ENCODE measurements at regions not wholly inside any gene's neighbourhood (a gene's known extent, or its start where the extent isn't known, plus 50 kb on each side); places are given as distances from the start of the nearest gene placed in this dataset.
"Not testable (repeated sequence)": the region's sequence is repeated elsewhere in the genome, so short reads cannot be mapped to it uniquely, and the experiment has no call there.

DNA sequence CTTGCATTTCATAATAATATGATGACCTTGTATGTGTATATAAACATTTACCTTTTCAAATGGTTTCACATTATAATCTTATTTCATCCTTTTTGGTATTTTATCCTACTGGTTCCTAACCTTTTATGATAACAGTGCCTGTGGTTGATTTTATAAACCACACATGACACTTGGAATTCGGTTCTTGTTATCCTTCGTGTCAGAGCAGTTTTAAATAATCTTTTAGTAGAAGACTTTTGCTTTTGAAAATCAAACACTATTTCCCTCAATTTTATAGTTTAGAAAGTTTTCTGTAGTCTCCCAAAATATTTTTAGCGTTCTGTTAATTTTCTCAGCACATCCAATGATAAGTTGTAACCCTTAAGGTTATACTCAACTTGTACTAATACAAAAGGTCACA is 676.8 kb downstream of the RAPGEF2 start:
- in situ Hi-C loops (cut with HindIII; ENCODE audit: low sequenced_read_pairs): no loop called here

DNA sequence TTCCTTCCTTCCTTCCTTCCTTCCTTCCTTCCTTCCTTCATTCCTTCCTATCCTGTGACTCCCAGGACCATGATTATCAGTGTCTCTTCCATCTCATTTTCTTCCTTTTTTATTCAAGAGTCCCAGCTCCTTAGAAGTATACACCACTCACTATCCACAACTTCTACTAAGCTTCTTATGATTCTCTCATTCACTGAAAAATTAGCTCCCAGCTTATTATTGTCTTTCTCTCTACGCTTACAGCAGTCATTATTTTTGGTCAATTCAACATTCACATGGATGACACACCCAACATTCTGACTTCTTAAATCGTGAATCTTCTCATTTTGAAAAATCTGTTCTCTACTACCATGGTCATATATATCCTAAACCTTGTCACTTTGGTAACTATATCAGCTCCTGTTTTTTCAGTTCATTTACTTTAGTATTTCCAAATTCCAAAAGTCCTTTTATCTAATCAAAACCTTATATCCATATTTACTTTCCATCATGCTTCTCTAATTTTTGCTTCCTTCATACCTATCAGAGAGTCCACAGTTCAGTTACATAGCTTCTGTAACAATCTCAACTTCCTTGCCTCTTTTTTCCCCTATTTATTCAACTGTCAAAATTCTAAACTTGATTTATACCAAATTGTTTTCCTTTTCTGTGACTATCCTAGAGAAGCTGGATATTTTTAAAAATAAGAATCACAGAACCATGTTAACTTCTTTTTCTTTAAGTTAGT is 677.5 kb downstream of the RAPGEF2 start:
- in situ Hi-C loops (cut with HindIII; ENCODE audit: low sequenced_read_pairs): no loop called here

- in situ Hi-C loops (cut with HindIII; ENCODE audit: low sequenced_read_pairs): no loop called here
Observed at GRCh38 chr4:159787901-159788300, 685.0 kb downstream of the RAPGEF2 start.

DNA sequence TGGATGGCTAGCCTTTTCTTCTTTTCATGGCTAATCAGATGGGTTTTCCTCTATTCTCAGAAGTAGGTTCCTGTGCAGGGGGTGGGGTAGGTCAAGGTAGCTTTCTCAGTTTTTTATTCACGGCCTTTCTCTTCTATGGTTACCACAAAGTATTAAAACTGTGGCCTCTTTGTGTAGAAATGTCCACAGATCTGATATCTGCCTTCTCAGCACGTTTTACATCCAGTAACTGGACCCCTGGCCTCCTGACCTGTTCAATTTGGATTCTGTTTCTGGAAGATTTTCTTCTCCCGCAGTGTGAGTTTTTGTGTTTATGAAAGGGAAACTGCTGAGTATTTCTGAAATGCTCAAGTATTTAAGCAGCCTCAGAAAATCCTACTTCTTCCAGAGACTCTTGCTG is 688.5 kb downstream of the RAPGEF2 start:
- in situ Hi-C loops (cut with HindIII; ENCODE audit: low sequenced_read_pairs): no loop called here

GRCh38 chr4:159804592-159804991 is 701.7 kb downstream of the RAPGEF2 start:
- in situ Hi-C loops (cut with HindIII; ENCODE audit: low sequenced_read_pairs): not testable (repeated sequence)

GRCh38 chr4:159823743-159824142 is 720.9 kb downstream of the RAPGEF2 start:
- in situ Hi-C loops (cut with HindIII; ENCODE audit: low sequenced_read_pairs): no loop called here

GRCh38 chr4:159828687-159829086 is 725.8 kb downstream of the RAPGEF2 start:
- in situ Hi-C loops (cut with HindIII; ENCODE audit: low sequenced_read_pairs): no loop called here

DNA sequence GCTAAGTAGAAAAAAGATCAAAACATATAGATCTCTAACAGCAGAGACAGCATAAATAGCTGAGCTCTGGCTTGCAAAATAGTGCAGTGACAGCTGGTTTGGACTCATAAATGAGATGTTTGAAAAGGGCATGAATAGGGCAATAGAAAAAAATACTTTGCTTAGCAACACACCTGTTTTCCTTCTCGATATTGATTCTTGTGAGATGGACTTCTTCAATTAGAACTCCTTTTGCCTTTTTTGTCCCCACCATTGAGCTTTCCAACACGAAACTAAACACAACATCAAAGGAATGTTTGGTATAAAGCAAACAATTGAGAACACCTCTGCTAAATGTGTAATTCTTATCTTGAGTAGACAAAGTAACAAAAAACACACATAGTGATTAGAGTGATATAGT is 726.3 kb downstream of the RAPGEF2 start:
- in situ Hi-C loops (cut with HindIII; ENCODE audit: low sequenced_read_pairs): no loop called here

DNA sequence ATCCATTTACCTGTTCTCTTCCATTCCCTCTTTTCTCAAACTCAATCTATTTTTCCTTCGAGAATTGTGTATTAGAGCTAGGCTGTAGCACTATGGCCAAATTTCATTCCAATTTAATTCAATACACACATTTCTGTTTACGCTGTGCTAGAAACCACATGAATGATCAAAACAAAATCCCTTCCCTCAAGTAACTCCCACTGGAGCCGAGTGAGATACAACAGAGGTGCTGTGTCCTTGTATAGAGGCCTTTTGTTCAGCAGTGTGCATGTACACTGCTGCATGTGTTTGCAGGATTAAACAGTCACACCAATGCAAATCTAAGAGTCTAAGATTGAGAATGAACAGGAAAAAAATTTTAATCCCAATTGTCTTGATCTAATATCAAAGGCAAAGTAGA is 734.2 kb downstream of the RAPGEF2 start:
- in situ Hi-C loops (cut with HindIII; ENCODE audit: low sequenced_read_pairs): no loop called here

DNA sequence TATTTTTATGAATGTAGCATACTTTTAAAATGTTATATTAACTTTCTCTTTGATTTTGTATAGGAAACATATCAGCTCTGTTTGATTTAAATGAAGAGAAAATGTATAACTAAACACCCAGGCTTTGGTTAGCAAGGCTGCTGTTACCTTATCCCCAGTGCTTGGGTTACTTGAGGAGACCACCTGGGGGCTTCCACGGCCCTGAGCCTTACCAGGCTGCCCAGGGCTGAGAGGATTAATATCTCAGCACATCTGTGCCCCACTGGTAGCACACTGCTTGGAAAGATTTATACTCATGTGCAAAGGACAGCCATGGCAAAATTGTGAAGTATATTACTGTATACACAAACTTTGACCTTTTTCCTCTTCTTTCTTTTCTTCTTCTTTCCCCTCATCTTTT is 752.9 kb downstream of the RAPGEF2 start:
- in situ Hi-C loops (cut with HindIII; ENCODE audit: low sequenced_read_pairs): no loop called here

DNA sequence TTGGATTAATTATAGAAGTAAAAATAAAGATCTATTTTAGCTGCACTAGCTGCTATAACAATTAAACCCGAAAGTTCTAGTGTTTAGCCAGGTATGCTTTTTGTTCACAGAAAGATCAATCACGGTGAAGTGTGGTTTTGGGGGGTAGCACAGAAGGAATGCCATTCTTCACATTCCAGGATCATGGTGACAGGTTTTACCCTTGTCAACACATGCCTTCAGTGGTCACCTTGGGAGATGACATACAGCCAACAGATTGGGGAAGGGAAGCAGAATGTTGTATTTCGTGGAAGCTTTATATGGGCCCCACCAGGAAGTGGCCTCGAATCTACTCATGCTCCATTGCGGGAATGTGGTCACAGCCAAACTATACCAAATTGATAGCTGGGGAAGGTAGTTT is 753.6 kb downstream of the RAPGEF2 start:
- in situ Hi-C loops (cut with HindIII; ENCODE audit: low sequenced_read_pairs): no loop called here

DNA sequence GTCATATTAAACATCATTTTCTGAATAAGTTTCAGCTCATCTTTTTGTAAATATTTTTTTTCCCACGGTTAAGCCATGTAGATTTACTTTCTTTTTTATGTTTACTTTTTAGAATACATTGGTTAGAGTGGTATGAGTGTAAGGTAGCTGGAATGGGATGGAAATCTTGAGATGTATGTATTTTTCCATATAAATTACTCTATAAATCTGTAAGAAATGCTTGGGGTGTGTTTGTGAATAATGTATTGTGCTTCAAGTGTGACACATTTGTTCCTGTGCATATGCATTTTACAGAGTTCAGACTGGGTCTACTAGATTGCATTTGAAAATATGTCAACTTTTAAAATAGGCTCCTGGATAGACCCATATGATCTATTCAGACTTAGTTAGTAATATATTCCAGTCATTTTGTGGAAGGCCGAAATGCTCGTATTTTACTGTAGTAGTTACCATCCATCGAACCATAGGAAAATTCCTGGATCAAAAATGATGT is 756.8 kb downstream of the RAPGEF2 start:
- in situ Hi-C loops (cut with HindIII; ENCODE audit: low sequenced_read_pairs): no loop called here

DNA sequence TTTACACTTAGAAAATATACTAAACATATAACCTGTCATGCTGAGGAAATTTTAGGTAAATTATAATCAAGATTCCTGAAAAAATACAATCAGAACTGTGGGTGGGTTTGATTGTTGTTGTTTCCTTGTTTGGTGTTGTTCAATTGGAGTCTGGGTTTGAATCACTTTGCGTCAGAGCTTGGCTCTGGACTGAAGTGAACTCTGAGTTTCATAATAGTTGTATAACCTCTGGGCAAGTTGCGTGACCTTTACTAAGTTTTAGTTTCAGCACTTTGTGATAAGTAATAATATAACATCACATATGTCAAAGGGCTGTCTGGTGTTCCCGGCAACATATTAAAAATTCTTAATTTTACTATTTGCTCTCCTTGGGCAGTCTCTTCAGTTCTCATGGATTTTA is 758.1 kb downstream of the RAPGEF2 start:
- in situ Hi-C loops (cut with HindIII; ENCODE audit: low sequenced_read_pairs): no loop called here

DNA sequence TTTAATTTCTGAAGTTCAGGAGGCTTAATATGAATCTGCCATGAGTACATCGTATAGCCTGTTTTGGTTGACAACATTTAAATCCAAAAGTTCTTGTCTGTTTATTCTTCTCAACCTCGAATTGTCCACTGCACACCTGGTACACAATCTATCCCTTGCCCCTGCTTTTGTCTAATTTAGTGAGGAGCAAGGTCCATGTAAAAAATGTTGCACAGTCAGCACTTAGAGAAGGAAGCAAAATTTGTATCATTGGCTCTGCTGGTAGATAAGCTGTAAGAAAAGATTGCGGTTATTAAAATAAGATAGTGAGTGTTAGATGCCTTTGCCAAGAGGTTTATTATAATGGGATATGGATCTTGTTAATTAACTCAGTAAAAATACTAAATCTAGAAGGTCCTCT is 761.5 kb downstream of the RAPGEF2 start:
- in situ Hi-C loops (cut with HindIII; ENCODE audit: low sequenced_read_pairs): no loop called here

GRCh38 chr4:159867673-159868072 is 764.8 kb downstream of the RAPGEF2 start:
- in situ Hi-C loops (cut with HindIII; ENCODE audit: low sequenced_read_pairs): no loop called here

GRCh38 chr4:159868936-159869335 is 766.1 kb downstream of the RAPGEF2 start:
- in situ Hi-C loops (cut with HindIII; ENCODE audit: low sequenced_read_pairs): not testable (repeated sequence)

DNA sequence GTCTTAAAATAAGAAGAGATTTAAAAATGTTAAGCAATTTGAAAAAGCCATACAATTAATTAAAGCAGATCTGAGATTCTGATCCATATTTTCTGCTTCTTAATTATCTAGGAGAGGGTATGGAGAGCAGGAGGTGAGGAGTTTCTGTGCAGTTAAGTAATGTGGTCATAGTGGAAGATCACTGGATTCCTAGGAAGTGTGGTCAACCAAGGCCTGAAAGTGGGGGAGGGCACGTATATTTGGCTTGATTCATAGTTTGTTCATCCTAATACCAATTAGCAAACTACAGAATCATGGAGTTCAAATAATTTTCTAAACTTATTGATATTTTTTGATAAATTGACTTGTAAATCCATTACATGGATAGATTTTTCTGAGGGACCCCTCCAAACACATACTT is 768.3 kb downstream of the RAPGEF2 start:
- in situ Hi-C loops (cut with HindIII; ENCODE audit: low sequenced_read_pairs): no loop called here

- in situ Hi-C loops (cut with HindIII; ENCODE audit: low sequenced_read_pairs): no loop called here
Observed at GRCh38 chr4:159881158-159881557, 778.3 kb downstream of the RAPGEF2 start.

GRCh38 chr4:159884989-159885388 is 782.1 kb downstream of the RAPGEF2 start:
- in situ Hi-C loops (cut with HindIII; ENCODE audit: low sequenced_read_pairs): no loop called here

- in situ Hi-C loops (cut with HindIII; ENCODE audit: low sequenced_read_pairs): no loop called here
Observed at GRCh38 chr4:159899596-159899995, 796.7 kb downstream of the RAPGEF2 start.

DNA sequence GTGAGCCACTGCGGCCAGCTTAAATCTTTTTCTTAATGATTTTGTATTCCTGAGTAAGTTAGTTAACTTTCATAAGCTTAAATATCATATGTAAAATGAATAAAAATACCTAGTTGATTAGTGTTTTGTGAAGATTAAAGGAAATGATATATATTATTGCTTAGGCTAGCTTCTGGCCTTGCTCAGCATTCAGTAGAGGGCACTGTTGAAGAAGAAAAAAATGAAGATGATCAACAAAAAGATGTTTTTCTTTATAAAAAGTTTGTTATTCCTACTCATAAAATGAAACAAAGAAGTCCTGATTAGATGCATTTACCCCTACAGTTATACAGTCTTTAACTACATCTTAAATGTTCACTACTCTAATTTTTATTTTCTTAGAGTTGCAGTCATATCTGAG is 797.7 kb downstream of the RAPGEF2 start:
- in situ Hi-C loops (cut with HindIII; ENCODE audit: low sequenced_read_pairs): no loop called here

DNA sequence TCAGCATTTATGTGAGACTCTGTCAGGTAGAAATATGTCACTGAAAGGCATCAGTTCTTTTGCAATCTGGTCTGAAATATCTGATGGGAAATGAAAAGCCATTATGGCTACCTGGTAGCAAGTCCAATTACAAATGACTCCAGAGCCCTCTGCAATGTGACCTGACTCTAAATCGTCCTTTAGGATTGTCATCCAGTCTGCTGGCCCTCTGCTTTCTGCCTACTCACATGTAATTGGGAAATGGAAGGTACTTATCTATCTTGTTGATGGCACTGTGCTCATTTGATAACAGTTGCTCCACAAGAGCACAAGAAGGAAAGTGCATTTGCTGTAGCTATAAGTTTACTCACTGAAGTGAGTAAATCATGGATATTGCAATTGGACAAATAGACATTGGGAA is 799.8 kb downstream of the RAPGEF2 start:
- in situ Hi-C loops (cut with HindIII; ENCODE audit: low sequenced_read_pairs): no loop called here

- in situ Hi-C loops (cut with HindIII; ENCODE audit: low sequenced_read_pairs): no loop called here
Observed at GRCh38 chr4:159904906-159905305, 802.0 kb downstream of the RAPGEF2 start.

Measured in endothelial cell of hepatic sinusoid (primary cell).